ENCODE measurements at regions not wholly inside any gene's neighbourhood (a gene's known extent, or its start where the extent isn't known, plus 50 kb on each side); places are given as distances from the start of the nearest gene placed in this dataset.

DNA sequence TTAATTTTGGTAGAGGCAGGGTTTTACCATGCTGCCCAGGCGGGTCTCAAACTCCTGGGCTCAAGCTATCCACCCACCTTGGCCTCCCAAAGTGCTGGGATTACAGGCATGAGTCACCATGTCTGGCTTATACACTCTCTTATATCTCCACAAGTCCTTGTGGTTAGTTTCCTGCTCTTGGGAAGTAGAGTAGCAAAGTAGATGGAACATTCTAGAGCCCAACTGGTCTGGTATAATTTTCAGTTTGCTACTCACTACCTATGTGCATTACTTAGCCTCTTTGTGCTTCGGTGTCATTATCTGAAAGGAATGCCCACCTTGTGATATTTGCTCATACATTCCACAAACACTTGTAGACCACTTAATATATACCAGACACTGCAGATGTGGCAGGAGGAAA lies 96.6 kb upstream of the IPO9 start:
- H3K27me3 ChIP-seq (replicated peaks in 1 of 4; ENCODE audit: control insufficient read depth in 3 of 4, extremely low read depth in 1 of 4, insufficient read depth in 3 of 4, low read length in 3 of 4) = no peaks in the 10 kb centered on the region
- peaks cover 3% of the 10 kb centered on the region for H3K79me1 ChIP-seq (ENCODE audit: low read depth, low read length)
- ChIA-PET CTCF (ENCODE audit: partially characterized antibody) (interaction anchor here (0.7 to 19.0 kb wide), 7 partner anchors 13 to 61 kb away, joined by 3 to 216 read pairs (median 6); no protein-coding TSS in a partner anchor), POLR2A (ENCODE audit: partially characterized antibody) (no interaction called here)
- H2BK5ac ChIP-seq (ENCODE audit: low read depth, low read length) = no peak overlapping the region
- no peak overlapping the region for H4K91ac ChIP-seq (replicated peaks; ENCODE audit: insufficient read length, low read length)
- H2BK20ac ChIP-seq (ENCODE audit: low read length) = no peak overlapping the region
- WGBS, 2 experiments (ENCODE audit: extremely low coverage in 1 of 2, insufficient coverage in 1 of 2, insufficient read length in 1 of 2, insufficient replicate concordance in 2 of 2, low coverage in 1 of 2, low lambda C conversion rate in 2 of 2, missing lambda C conversion rate in 1 of 2) = 100% methylated on average over 2 of the region's 2 CpGs; no CpG with 5 or more reads in 1 of the 2 experiments
- no peak overlapping the region for H3K56ac ChIP-seq (replicated peaks; ENCODE audit: insufficient read length, low read depth, low read length)
- no peak overlapping the region for H3K23ac ChIP-seq (ENCODE audit: insufficient read length)
- H3K4me3 ChIP-seq (ENCODE audit: extremely low read depth in 1 of 4, insufficient read depth in 2 of 4, low read depth in 3 of 4, low read length in 4 of 4) = no peak overlapping the region
- H3K9ac ChIP-seq (replicated peaks in 1 of 4; ENCODE audit: extremely low read depth in 1 of 4, low read depth in 3 of 4, low read length in 3 of 4) = no peak overlapping the region
- TF ChIP-seq GABPA (IDR thresholded peaks at IDR 0.05; ENCODE audit: borderline replicate concordance, insufficient read depth, low read length) (no peak), TAF1 (IDR thresholded peaks at IDR 0.05; ENCODE audit: low read depth, low read length) (no peak), KDM4A (IDR thresholded peaks at IDR 0.05; ENCODE audit: low read depth, low read length, severe bottlenecking) (no peak)
- TF ChIP-seq, protein P1, sequence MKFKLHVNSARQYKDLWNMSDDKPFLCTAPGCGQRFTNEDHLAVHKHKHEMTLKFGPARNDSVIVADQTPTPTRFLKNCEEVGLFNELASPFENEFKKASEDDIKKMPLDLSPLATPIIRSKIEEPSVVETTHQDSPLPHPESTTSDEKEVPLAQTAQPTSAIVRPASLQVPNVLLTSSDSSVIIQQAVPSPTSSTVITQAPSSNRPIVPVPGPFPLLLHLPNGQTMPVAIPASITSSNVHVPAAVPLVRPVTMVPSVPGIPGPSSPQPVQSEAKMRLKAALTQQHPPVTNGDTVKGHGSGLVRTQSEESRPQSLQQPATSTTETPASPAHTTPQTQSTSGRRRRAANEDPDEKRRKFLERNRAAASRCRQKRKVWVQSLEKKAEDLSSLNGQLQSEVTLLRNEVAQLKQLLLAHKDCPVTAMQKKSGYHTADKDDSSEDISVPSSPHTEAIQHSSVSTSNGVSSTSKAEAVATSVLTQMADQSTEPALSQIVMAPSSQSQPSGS (IDR thresholded peaks at IDR 0.05; ENCODE audit: low read length) = no peak
- no peak overlapping the region for H4K5ac ChIP-seq (ENCODE audit: insufficient read length, low read depth, low read length)
- H2BK12ac ChIP-seq (ENCODE audit: low read depth, low read length) = no peak overlapping the region
- H3K23me2 ChIP-seq (ENCODE audit: low read depth, low read length) = no peaks in the 10 kb centered on the region; the same call in 1 of the 2 replicates
- H3K9me3 ChIP-seq (ENCODE audit: insufficient read depth in 2 of 2, low read depth in 1 of 2, low read length in 1 of 2) = no peaks in the 10 kb centered on the region
- DNase-seq (ENCODE audit: low read depth in 1 of 2, low spot score in 2 of 2) (no peak), FAIRE-seq (no peak)
- H3K4ac ChIP-seq (replicated peaks; ENCODE audit: insufficient read length, low read depth, low read length) = no peak overlapping the region
- no peaks in the 10 kb centered on the region; a peak in 1 of 8 replicates for H3K36me3 ChIP-seq (ENCODE audit: control insufficient read depth in 2 of 4, insufficient read depth in 4 of 4, low read length in 3 of 4)
- H2AFZ ChIP-seq (ENCODE audit: low read length) = no peak overlapping the region
- no peak overlapping the region for H2AK5ac ChIP-seq (ENCODE audit: low read depth, low read length)
- no peak overlapping the region for H3K18ac ChIP-seq (ENCODE audit: extremely low read depth, low read length)
- H3K27ac ChIP-seq (ENCODE audit: low read depth, low read length) = no peak overlapping the region
- H3K79me2 ChIP-seq (ENCODE audit: control insufficient read depth in 1 of 2, insufficient read depth in 2 of 2, low read length in 2 of 2) = no peaks in the 10 kb centered on the region; a peak in 1 of 4 replicates
- no peak overlapping the region for H3K14ac ChIP-seq (ENCODE audit: insufficient read length)
- no peak overlapping the region for H2BK120ac ChIP-seq (replicated peaks; ENCODE audit: low read depth, low read length)
- H3K4me2 ChIP-seq (ENCODE audit: insufficient read depth in 1 of 2, low read depth in 2 of 2, low read length in 2 of 2) = no peak overlapping the region
- H2BK15ac ChIP-seq (ENCODE audit: low read length) = no peak overlapping the region
- H4K8ac ChIP-seq (ENCODE audit: extremely low read depth, insufficient read depth, low read length) = no peak overlapping the region
- peaks cover 0 to 2% of the 10 kb centered on the region in 2 experiments for H4K20me1 ChIP-seq (replicated peaks in 1 of 2; ENCODE audit: control insufficient read depth in 1 of 2, insufficient read depth in 2 of 2, low read length in 2 of 2)
- H3K4me1 ChIP-seq (replicated peaks in 1 of 4; ENCODE audit: control insufficient read depth in 3 of 4, insufficient read depth in 4 of 4, low read length in 3 of 4) = peaks cover 13 to 20% (median 16%) of the 10 kb centered on the region in 4 experiments

Measured in H1 (cell line).